Neural progenitor cell (in vitro differentiated cells): ENCODE measurements at regions not wholly inside any gene's neighbourhood (a gene's known extent, or its start where the extent isn't known, plus 50 kb on each side); places are given as distances from the start of the nearest gene placed in this dataset.

ENCODE experiments used
- DNase-seq: peaks from one replicate; pipeline ENCODE4 v3.0.0-alpha.2; 2016; ENCODE audit warnings: low spot score
- H2AFZ ChIP-seq: fragments of 200-600 bp; sonication (generic); replicated peaks from 2 replicates; pipeline ENCODE4 v1.6.1; 2016; ENCODE audit warnings: antibody characterized with exemption
- H3F3A ChIP-seq: fragments of 200-600 bp; sonication (generic); 2 replicates; pipeline ENCODE4 v1.6.1; 2016; ENCODE audit warnings: antibody characterized with exemption, low read depth
- H3K27ac ChIP-seq: fragments of 200-600 bp; sonication (generic); 2 replicates; pipeline ENCODE4 v1.5.1; 2016; ENCODE audit warnings: mild to moderate bottlenecking
- H3K27me3 ChIP-seq: fragments of 200-600 bp; sonication (generic); 2 replicates; pipeline ENCODE4 v1.6.1; 2016; ENCODE audit warnings: mild to moderate bottlenecking, moderate library complexity
- H3K36me3 ChIP-seq: fragments of 200-600 bp; sonication (generic); 2 replicates; pipeline ENCODE4 v1.5.1; 2016
- H3K4me1 ChIP-seq: fragments of 200-600 bp; sonication (generic); 2 replicates; pipeline ENCODE4 v1.6.1; 2016; ENCODE audit warnings: mixed run types
- H3K4me2 ChIP-seq: fragments of 200-600 bp; sonication (generic); 2 replicates; pipeline ENCODE4 v1.6.1; 2016
- H3K4me3 ChIP-seq: fragments of 200-600 bp; sonication (generic); 2 replicates; pipeline ENCODE4 v1.5.1; 2016
- H3K79me2 ChIP-seq: fragments of 200-600 bp; sonication (generic); 2 replicates; pipeline ENCODE4 v1.6.1; 2016; ENCODE audit warnings: low read depth
- H3K9ac ChIP-seq: fragments of 200-600 bp; sonication (generic); 2 replicates; pipeline ENCODE4 v1.6.1; 2016
- H3K9me3 ChIP-seq: fragments of 200-600 bp; sonication (generic); 2 replicates; pipeline ENCODE4 v1.5.1; 2016; ENCODE audit warnings: low read depth
- H4K20me1 ChIP-seq: fragments of 200-600 bp; sonication (generic); 2 replicates; pipeline ENCODE4 v1.6.1; 2016; ENCODE audit warnings: low read depth
- H3K27ac Mint-ChIP-seq: 3 replicates; pipeline ENCODE4 v1.8.0; 2021; ENCODE audit warnings: mixed read lengths
- H3K27me3 Mint-ChIP-seq: 2 replicates; pipeline ENCODE4 v1.8.0; 2022; ENCODE audit warnings: low read depth, mild to moderate bottlenecking, inconsistent platforms, moderate library complexity, mixed read lengths; ENCODE audit not compliant: insufficient read depth
- H3K36me3 Mint-ChIP-seq: 3 replicates; pipeline ENCODE4 v1.8.0; 2021; ENCODE audit warnings: mixed read lengths
- H3K4me1 Mint-ChIP-seq: 3 replicates; pipeline ENCODE4 v1.8.0; 2021; ENCODE audit warnings: mixed read lengths
- H3K4me3 Mint-ChIP-seq: 3 replicates; pipeline ENCODE4 v1.8.0; 2021; ENCODE audit warnings: mild to moderate bottlenecking, moderate library complexity, mixed read lengths
- H3K9me3 Mint-ChIP-seq: 3 replicates; pipeline ENCODE4 v1.8.0; 2020; ENCODE audit warnings: mixed read lengths
- EZH2 ChIP-seq: fragments of 200-600 bp; sonication (generic); IDR thresholded peaks from 2 replicates; pipeline ENCODE4 v1.6.1; 2017; ENCODE audit warnings: antibody characterized with exemption, mild to moderate bottlenecking, moderate library complexity
- EZH2phosphoT487 ChIP-seq: fragments of 200-600 bp; sonication (generic); IDR thresholded peaks from 2 replicates; pipeline ENCODE4 v1.6.1; 2017; ENCODE audit warnings: antibody characterized with exemption
- TF ChIP-seq, protein P1 (sequence below): fragments of 200-600 bp; sonication (generic); IDR thresholded peaks from 2 replicates; pipeline ENCODE4 v1.5.1; 2017; ENCODE audit warnings: antibody characterized with exemption, mild to moderate bottlenecking

DNA sequence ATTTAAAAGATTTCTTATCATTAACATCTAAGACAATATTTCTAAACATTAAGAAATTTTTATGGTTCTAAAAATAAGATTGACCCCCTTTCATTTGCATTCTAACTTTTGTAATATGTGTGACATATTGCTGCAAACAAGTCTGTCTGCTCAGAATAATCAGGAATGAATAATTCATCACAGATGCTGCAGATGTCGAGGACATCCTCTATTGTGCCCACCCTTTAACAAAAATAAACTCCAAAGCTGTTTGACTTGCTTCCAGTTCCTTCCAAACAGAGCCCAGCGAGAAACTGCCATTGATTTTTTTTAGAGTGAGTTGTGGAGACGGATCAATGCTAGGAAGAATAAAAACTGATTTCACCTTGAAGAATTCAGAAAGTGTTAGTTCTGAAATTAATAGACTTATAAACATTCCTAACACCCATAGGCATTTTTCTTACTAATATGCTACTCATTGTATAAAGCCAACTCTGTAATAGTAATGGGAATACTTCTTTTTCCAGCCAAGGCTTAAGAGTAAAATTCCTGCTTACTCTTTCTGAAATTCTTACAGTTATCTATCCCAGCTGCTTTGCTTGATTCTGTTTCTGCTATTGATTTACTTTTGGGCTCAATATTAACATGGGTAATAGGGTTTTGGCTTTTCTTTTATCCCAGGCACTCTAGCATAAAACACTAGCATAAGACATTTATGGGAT, 244.8 kb upstream of the FAM83B start:
- Mint-ChIP-seq H3K36me3 (no peaks in the 10 kb centered on the region), H3K4me1 (peaks cover 3% of the 10 kb centered on the region), H3K27me3 (no peaks in the 10 kb centered on the region), H3K9me3 (no peaks in the 10 kb centered on the region), H3K4me3 (no peak overlapping the region), H3K27ac (no peak overlapping the region)
- no peak for DNase-seq
- Histone ChIP-seq H4K20me1 (no peaks in the 10 kb centered on the region), H3K4me3 (no peak overlapping the region), H3K36me3 (no peaks in the 10 kb centered on the region), H3F3A (no peaks in the 10 kb centered on the region), H3K9ac (no peak overlapping the region), H3K27me3 (no peaks in the 10 kb centered on the region), H3K4me1 (no peaks in the 10 kb centered on the region), H3K4me2 (no peak overlapping the region), H3K27ac (no peak overlapping the region), H3K79me2 (no peaks in the 10 kb centered on the region), H2AFZ (no peak overlapping the region), H3K9me3 (no peaks in the 10 kb centered on the region)
- no peak for TF ChIP-seq EZH2
- TF ChIP-seq, protein P1, sequence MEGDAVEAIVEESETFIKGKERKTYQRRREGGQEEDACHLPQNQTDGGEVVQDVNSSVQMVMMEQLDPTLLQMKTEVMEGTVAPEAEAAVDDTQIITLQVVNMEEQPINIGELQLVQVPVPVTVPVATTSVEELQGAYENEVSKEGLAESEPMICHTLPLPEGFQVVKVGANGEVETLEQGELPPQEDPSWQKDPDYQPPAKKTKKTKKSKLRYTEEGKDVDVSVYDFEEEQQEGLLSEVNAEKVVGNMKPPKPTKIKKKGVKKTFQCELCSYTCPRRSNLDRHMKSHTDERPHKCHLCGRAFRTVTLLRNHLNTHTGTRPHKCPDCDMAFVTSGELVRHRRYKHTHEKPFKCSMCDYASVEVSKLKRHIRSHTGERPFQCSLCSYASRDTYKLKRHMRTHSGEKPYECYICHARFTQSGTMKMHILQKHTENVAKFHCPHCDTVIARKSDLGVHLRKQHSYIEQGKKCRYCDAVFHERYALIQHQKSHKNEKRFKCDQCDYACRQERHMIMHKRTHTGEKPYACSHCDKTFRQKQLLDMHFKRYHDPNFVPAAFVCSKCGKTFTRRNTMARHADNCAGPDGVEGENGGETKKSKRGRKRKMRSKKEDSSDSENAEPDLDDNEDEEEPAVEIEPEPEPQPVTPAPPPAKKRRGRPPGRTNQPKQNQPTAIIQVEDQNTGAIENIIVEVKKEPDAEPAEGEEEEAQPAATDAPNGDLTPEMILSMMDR, result no peak
- TF ChIP-seq EZH2phosphoT487, result no peak

DNA sequence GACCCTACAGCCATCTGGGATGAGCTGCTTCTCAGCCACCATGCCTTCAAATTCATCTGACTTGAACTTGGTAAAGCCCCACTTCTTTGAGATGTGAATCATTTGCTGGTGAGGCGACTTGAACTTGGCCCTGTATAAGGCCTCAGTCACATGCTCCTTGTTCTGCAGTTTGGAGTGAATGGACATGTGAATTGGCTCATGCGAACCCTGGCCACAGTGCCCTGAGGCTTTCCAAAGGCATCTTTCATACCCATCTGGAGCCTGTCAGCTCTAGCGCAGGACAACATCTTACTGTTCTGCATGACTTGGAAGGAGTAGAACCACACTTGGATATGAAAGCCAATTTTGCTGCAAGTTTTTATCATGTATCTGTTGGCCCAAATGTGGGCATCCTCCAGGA, 244.0 kb upstream of the FAM83B start:
- Mint-ChIP-seq H3K9me3 (no peaks in the 10 kb centered on the region), H3K27ac (no peak overlapping the region), H3K36me3 (no peaks in the 10 kb centered on the region), H3K27me3 (no peaks in the 10 kb centered on the region), H3K4me1 (peaks cover 3% of the 10 kb centered on the region), H3K4me3 (no peak overlapping the region)
- DNase-seq, result no peak
- Histone ChIP-seq H3K9ac (no peak overlapping the region), H3K36me3 (no peaks in the 10 kb centered on the region), H3K4me2 (no peak overlapping the region), H3K79me2 (no peaks in the 10 kb centered on the region), H3K4me1 (no peaks in the 10 kb centered on the region), H3K4me3 (no peak overlapping the region), H2AFZ (no peak overlapping the region), H3K27me3 (no peaks in the 10 kb centered on the region), H4K20me1 (no peaks in the 10 kb centered on the region), H3K27ac (no peak overlapping the region), H3F3A (no peaks in the 10 kb centered on the region), H3K9me3 (no peaks in the 10 kb centered on the region)
- no peak for TF ChIP-seq EZH2
- no peak for TF ChIP-seq EZH2phosphoT487
- TF ChIP-seq, protein P1, result no peak

DNA sequence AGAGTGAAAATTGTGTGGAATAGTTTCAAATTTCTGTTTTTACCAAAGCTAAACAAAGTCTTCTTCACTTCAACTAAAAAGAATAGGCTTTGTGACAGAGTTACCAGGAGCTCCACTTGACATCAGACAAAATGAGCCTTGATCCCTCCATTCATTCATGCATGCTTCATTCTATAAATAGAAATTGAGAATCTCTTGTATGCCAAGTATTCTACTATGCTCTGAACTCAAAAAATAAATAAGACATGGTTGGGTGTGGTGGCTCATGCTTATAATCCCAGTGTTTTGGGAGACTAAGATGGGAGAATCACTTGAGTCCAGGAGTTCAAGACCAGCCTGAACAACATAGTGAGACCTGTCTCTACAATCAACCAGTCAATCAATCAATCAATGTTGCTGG, 236.6 kb upstream of the FAM83B start:
- Histone ChIP-seq H3K79me2 (no peaks in the 10 kb centered on the region), H3F3A (no peaks in the 10 kb centered on the region), H3K27ac (no peak overlapping the region), H3K4me1 (no peaks in the 10 kb centered on the region), H2AFZ (no peak overlapping the region), H3K4me2 (no peak overlapping the region), H3K4me3 (no peak overlapping the region), H3K9me3 (no peaks in the 10 kb centered on the region), H4K20me1 (no peaks in the 10 kb centered on the region), H3K36me3 (no peaks in the 10 kb centered on the region), H3K9ac (no peak overlapping the region), H3K27me3 (no peaks in the 10 kb centered on the region)
- Mint-ChIP-seq H3K9me3 (no peaks in the 10 kb centered on the region), H3K27me3 (no peaks in the 10 kb centered on the region), H3K36me3 (no peaks in the 10 kb centered on the region), H3K27ac (no peak overlapping the region), H3K4me3 (no peak overlapping the region), H3K4me1 (no peaks in the 10 kb centered on the region)
- DNase-seq, result no peak
- TF ChIP-seq EZH2 (no peak), EZH2phosphoT487 (no peak)
- TF ChIP-seq, protein P1, result no peak
